ENCODE measurements at regions not wholly inside any gene's neighbourhood (a gene's known extent, or its start where the extent isn't known, plus 50 kb on each side); places are given as distances from the start of the nearest gene placed in this dataset.
A peak's percentile ranks its signal among the peaks of the same experiment; 100 is the strongest.

- DNase-seq (ENCODE audit: low read depth in 2 of 3, low spot score in 1 of 3) = no peak
Observed at GRCh38 chrX:39896951-39897740, 200.6 kb downstream of the BCOR start.

GRCh38 chrX:39897741-39898097, 200.0 kb downstream of the BCOR start:
- DNase-seq (ENCODE audit: low read depth in 2 of 3, low spot score in 1 of 3) = no peak

GRCh38 chrX:39898147-39898546, 199.6 kb downstream of the BCOR start:
- no peak for DNase-seq (ENCODE audit: low read depth in 2 of 3, low spot score in 1 of 3)

GRCh38 chrX:39899059-39899458, 198.7 kb downstream of the BCOR start:
- DNase-seq (ENCODE audit: low read depth in 2 of 3, low spot score in 1 of 3) = no peak

GRCh38 chrX:39899856-39900776, 197.6 kb downstream of the BCOR start:
- DNase-seq (ENCODE audit: low read depth in 2 of 3, low spot score in 1 of 3) = no peak

- DNase-seq (ENCODE audit: low read depth in 2 of 3, low spot score in 1 of 3) = no peak
Observed at GRCh38 chrX:39900777-39901170, 197.0 kb downstream of the BCOR start.

GRCh38 chrX:39903343-39903742, 194.4 kb downstream of the BCOR start:
- DNase-seq (ENCODE audit: low read depth in 2 of 3, low spot score in 1 of 3) = no peak

- peak in 1 of 3 donors; percentile 9 for DNase-seq (ENCODE audit: low read depth in 2 of 3, low spot score in 1 of 3)
Observed at GRCh38 chrX:39903937-39904336, 193.8 kb downstream of the BCOR start.

- DNase-seq (ENCODE audit: low read depth in 2 of 3, low spot score in 1 of 3) = no peak
Observed at GRCh38 chrX:39904816-39905537, 192.8 kb downstream of the BCOR start.

- no peak for DNase-seq (ENCODE audit: low read depth in 2 of 3, low spot score in 1 of 3)
Observed at GRCh38 chrX:39905538-39905891, 192.2 kb downstream of the BCOR start.

- no peak for DNase-seq (ENCODE audit: low read depth in 2 of 3, low spot score in 1 of 3)
Observed at GRCh38 chrX:39905946-39906345, 191.8 kb downstream of the BCOR start.

- DNase-seq (ENCODE audit: low read depth in 2 of 3, low spot score in 1 of 3) = peak in 1 of 3 donors; percentile 11
Observed at GRCh38 chrX:39907964-39908661, 189.6 kb downstream of the BCOR start.

- DNase-seq (ENCODE audit: low read depth in 2 of 3, low spot score in 1 of 3) = no peak
Observed at GRCh38 chrX:39909996-39910395, 187.8 kb downstream of the BCOR start.

- no peak for DNase-seq (ENCODE audit: low read depth in 2 of 3, low spot score in 1 of 3)
Observed at GRCh38 chrX:39910651-39911050, 187.1 kb downstream of the BCOR start.

- DNase-seq (ENCODE audit: low read depth in 2 of 3, low spot score in 1 of 3) = no peak
Observed at GRCh38 chrX:39911278-39911897, 186.4 kb downstream of the BCOR start.

- no peak for DNase-seq (ENCODE audit: low read depth in 2 of 3, low spot score in 1 of 3)
Observed at GRCh38 chrX:39912126-39912525, 185.6 kb downstream of the BCOR start.

- no peak for DNase-seq (ENCODE audit: low read depth in 2 of 3, low spot score in 1 of 3)
Observed at GRCh38 chrX:39915081-39915480, 182.7 kb downstream of the BCOR start.

- DNase-seq (ENCODE audit: low read depth in 2 of 3, low spot score in 1 of 3) = no peak
Observed at GRCh38 chrX:39915596-39915995, 182.2 kb downstream of the BCOR start.

GRCh38 chrX:39921838-39922237, 175.9 kb downstream of the BCOR start:
- DNase-seq (ENCODE audit: low read depth in 2 of 3, low spot score in 1 of 3) = no peak

- DNase-seq (ENCODE audit: low read depth in 2 of 3, low spot score in 1 of 3) = no peak
Observed at GRCh38 chrX:39922488-39922887, 175.3 kb downstream of the BCOR start.

GRCh38 chrX:39922926-39923325, 174.8 kb downstream of the BCOR start:
- no peak for DNase-seq (ENCODE audit: low read depth in 2 of 3, low spot score in 1 of 3)

Data from stimulated activated CD4-positive, alpha-beta T cell treated with anti-CD3 and anti-CD28 coated beads, Interleukin-12 subunit alpha, Interleukin-12 subunit beta, amount 100 ng/mL, for 48 hours (primary cell).